Stomach (tissue), 4 donors: ENCODE measurements at regions not wholly inside any gene's neighbourhood (a gene's known extent, or its start where the extent isn't known, plus 50 kb on each side); places are given as distances from the start of the nearest gene placed in this dataset.

Experiments
- POLR2A ChIP-seq, 4 donors: fragments of 450-650 bp; IDR thresholded peaks; one replicate each; pipeline ENCODE4 v1.6.1; 2016; ENCODE audit warnings: antibody characterized with exemption in 4 of 4, control low read depth in 2 of 4, mild to moderate bottlenecking in 1 of 4, moderate library complexity in 1 of 4
- POLR2AphosphoS5 ChIP-seq, 3 donors: sonication (generic); formaldehyde crosslinking; IDR thresholded peaks; one replicate each; pipeline ENCODE4 v1.6.1; 2016; ENCODE audit warnings: antibody characterized with exemption in 3 of 3
- TF ChIP-seq, protein P1 (sequence below), 7 experiments: fragments of 450-650 bp in 4 of 7; fragments of 200-600 bp in 3 of 7; sonication (generic) in 3 of 7; IDR thresholded peaks; one replicate each; pipeline ENCODE4 v1.5.1; 2016 to 2019; ENCODE audit warnings: antibody characterized with exemption in 7 of 7, control low read depth in 2 of 7, mild to moderate bottlenecking in 1 of 7

DNA sequence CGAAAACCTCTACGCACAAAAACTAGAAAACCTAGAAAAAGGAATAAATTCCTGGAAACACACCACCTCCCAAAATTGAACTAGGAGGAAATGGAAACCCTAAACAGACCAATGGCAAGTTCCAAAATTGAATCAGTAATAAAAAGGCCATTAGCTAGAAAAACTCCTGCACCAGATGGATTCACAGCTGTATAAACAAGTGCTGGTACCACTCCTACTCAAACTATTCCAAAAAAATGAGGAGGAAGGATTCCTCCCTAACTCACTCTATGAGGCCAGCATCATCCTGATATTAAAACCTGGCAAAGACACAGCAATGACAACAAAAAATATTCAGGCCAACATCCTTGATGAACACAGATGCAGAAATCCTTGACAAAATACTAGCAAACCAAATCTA is 228.2 kb downstream of the CHRM2 start:
- TF ChIP-seq, protein P1, sequence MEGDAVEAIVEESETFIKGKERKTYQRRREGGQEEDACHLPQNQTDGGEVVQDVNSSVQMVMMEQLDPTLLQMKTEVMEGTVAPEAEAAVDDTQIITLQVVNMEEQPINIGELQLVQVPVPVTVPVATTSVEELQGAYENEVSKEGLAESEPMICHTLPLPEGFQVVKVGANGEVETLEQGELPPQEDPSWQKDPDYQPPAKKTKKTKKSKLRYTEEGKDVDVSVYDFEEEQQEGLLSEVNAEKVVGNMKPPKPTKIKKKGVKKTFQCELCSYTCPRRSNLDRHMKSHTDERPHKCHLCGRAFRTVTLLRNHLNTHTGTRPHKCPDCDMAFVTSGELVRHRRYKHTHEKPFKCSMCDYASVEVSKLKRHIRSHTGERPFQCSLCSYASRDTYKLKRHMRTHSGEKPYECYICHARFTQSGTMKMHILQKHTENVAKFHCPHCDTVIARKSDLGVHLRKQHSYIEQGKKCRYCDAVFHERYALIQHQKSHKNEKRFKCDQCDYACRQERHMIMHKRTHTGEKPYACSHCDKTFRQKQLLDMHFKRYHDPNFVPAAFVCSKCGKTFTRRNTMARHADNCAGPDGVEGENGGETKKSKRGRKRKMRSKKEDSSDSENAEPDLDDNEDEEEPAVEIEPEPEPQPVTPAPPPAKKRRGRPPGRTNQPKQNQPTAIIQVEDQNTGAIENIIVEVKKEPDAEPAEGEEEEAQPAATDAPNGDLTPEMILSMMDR (IDR thresholded peaks at IDR 0.05): no peak
- TF ChIP-seq POLR2A (IDR thresholded peaks at IDR 0.05) (no peak), POLR2AphosphoS5 (IDR thresholded peaks at IDR 0.05) (no peak)
